HG02588 (cell line): ENCODE measurements at regions not wholly inside any gene's neighbourhood (a gene's known extent, or its start where the extent isn't known, plus 50 kb on each side); places are given as distances from the start of the nearest gene placed in this dataset.

ENCODE experiments used
- ATAC-seq: cut with Tn5 transposase; IDR thresholded peaks from one replicate; pipeline ENCODE4 v1.9.1; 2021; ENCODE audit warnings: mild to moderate bottlenecking, moderate library complexity; ENCODE audit not compliant: unreplicated experiment

GRCh38 chr4:128341634-128342033 lies 54.0 kb upstream of the PGRMC2 start:
- ATAC-seq: no peak

GRCh38 chr4:128338634-128339355 lies 51.2 kb upstream of the PGRMC2 start:
- ATAC-seq: no peak

GRCh38 chr4:128337863-128338262 lies 50.2 kb upstream of the PGRMC2 start:
- ATAC-seq: no peak
